Activated T-cell treated with anti-CD3 and anti-CD28 coated beads for 24 hours (primary cell): ENCODE measurements at regions not wholly inside any gene's neighbourhood (a gene's known extent, or its start where the extent isn't known, plus 50 kb on each side); places are given as distances from the start of the nearest gene placed in this dataset.
"Not testable (repeated sequence)": the region's sequence is repeated elsewhere in the genome, so short reads cannot be mapped to it uniquely, and the experiment has no call there.

Source experiments
- DNase-seq: peaks from one replicate; pipeline ENCODE4 v3.0.0-alpha.2; 2020; ENCODE audit warnings: low read depth

DNA sequence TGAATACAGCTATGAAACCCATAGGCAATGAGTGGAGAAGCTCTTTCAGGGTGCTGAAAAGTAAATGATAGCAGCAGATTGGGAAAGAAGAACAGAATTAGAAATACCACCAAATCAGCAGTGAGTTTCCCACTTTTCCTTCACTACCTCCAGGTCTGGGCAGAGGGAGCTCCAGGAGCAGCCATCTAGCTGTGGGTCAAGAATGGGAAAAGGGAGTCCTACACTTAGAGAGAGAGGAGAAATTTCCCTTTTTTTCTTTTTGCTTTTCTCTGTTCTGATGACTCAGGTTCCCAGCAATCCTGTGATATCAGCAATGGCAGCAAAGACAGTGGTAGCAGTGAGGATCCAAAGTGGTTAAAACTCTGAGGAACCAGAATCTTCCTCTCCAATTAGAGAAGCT lies 263.9 kb downstream of the NXPE2 start:
- no peak for DNase-seq

DNA sequence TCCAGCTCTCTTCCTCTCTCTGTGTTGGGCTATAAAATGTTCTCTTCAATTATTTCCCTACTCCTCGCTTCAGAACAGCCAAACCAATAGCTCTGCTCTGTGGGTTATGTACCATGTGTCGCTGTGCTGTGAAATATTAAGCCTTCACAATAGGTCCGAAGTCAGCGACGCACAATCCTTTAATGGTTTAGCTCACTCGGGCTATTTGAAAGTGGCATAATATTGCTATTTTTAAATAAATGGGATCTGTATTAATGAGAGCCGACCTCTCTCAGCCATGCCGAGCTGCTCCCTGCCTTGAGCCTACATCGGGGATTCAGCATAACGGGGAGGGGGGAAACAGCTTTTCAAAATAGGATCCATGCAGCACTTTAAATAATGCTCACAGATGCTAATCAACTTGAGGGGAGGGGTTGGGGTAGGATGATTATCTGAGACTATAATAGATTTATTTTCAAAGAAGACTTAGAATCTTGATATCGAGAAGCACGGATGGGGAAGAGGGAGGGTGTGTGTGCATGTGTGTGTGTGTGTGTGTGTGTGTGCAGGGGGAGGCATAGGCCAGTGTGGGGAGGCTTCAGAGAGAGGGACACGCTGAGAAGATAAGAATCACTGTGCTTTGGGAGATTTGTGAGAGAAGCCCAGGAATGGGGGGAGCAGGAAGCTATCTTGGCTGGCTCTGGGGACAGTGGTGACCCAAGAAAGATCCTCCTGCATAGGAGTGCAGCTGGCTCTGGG lies 271.5 kb downstream of the NXPE2 start:
- DNase-seq: no peak

- no peak for DNase-seq
Measured at GRCh38 chr11:114953039-114953438, 274.7 kb downstream of the NXPE2 start.

- no peak for DNase-seq
Measured at GRCh38 chr11:114955923-114956322, 277.6 kb downstream of the NXPE2 start.

GRCh38 chr11:114956566-114956965 lies 278.2 kb downstream of the NXPE2 start:
- no peak for DNase-seq

GRCh38 chr11:114959953-114960505 lies 281.7 kb downstream of the NXPE2 start:
- no peak for DNase-seq

DNA sequence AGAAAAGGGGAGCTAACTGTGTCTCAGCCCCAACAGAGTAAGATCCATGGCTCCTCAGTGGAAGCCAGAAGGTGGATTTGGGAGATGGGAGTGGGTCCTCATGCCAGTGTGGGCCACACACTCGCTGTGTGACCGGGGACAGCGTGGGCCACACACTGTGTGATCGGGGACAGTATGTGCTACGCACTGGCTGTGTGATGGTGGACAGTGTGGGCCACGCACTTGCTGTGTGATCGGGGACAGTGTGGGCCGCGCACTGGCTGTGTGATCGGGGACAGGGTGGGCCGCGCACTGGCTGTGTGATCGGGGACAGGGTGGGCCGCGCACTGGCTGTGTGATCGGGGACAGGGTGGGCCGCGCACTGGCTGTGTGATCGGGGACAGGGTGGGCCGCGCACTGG lies 282.5 kb downstream of the NXPE2 start:
- DNase-seq: not testable (repeated sequence)

DNA sequence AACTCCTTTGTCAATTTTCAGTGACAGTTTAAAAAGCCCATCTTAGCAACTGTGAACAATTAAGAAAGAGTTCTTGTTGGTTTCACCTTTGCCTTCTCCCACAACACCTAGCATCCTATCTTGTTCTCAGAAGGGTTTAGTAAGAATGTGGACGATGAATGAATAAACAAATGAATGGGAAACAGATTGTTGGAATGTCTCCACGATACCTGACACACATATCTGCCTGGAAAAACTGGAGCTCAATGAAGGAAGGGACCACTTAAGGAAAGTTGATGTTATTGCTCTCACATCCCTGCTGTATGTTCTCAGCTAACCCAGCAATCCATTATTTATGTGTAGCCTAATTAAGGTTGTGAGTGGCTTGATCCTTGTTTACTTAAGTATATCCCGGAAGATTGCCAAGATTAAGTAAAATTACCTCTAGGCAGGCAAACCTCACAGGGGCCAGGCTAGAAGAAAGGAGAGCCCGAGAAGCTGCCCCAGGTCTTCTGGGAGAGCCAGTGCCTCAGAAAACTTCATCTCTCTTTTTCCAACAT lies 286.4 kb downstream of the NXPE2 start:
- no peak for DNase-seq

DNA sequence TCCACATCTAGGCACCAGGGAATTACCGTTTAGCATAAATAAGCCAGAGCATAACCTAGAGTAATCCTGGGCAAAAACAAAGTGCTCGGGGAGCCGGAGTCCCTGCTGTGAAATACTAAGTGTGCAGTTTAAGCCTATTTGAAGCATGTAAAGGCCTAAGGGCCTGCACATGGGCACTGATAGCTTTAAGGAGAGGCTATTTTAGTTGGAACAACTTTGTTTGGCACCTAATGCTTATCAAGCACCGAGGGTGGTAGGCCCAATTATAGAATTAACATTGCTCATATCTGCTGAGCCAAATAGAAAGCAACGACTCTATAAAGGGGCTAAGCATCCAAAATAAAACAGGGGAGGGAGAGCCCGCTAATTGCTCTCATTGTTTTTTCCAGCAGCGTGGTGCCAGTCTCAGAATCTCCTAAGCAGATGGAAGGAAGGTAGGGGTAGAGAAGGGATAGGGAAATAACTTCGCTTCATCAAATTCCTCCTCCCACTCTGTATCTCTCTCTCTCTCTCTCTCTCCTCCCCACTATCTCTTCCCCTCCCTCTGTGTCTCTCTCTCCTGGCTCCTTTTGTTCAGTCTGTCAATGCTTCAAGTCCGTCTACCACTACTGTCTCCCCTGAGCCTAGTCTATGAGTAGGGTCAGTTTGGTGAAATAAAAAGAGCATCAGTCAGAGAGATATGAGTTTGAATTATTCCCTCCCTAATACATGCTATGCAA lies 292.8 kb downstream of the NXPE2 start:
- no peak for DNase-seq

DNA sequence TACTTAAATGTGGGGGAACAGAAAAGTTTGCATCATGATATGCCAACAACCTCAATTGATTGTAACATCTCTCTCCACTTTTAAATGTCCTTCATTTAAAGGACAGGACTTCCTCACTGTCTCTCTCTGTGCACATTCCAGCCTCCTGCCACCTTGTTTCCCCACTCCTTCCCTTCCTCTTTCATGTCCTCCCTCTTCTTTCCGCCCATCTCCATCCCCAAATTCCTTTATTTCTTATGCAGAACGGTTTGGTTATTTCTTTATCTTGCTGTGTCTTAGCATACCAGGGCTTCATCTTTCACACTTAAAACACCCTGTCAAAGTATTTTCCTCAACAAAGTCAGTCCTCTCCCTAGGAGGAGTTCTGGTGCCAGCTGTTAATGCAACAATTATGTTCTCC lies 293.8 kb downstream of the NXPE2 start:
- DNase-seq: no peak

DNA sequence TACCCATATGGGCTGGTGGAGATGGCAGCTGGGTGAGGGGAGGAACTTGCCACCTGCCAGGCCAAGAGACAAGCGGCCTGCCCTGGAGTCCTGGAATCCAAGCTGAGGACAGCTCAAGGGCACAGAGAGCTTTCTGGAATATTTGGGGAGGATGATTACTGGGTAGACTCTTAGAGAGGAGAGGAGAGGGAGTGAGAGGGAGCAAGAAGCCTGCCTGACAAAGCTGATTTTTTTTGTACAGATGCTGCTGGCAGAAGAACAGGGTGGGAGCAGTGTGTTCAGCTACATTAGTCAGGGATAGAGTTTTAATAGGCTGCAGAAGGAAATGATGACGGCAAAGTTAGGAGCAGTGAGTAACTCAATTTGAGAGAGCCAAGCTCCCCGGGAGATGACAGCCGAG lies 299.3 kb downstream of the NXPE2 start:
- no peak for DNase-seq

- no peak for DNase-seq
Measured at GRCh38 chr11:114982141-114982540, 303.8 kb downstream of the NXPE2 start.

DNA sequence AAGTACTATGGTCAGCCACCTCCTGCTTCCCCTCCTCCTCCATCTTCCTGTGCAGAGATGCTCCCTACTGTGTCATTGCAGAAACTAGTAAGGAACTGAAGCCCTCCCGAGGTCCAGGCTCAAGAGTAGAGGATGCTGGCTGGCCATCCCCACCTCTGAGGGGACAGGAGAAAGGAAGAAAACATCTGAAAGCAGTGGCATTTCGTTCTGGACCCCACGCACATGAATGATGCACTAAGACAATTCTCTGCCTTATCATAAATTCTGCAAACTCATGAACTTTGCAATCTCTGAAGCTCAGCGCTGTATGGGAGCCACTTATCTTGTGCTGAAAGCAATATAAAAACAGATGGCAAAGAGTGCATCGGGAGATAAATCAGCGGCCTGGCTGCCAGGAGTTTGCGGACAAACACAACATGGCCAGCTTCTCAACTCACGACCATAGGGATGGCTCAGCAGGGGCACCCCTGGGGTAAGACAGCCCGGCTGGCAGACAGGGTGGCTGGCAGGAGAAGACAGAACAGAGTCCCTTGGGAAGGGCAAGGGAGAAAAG lies 306.4 kb downstream of the NXPE2 start:
- DNase-seq: no peak

DNA sequence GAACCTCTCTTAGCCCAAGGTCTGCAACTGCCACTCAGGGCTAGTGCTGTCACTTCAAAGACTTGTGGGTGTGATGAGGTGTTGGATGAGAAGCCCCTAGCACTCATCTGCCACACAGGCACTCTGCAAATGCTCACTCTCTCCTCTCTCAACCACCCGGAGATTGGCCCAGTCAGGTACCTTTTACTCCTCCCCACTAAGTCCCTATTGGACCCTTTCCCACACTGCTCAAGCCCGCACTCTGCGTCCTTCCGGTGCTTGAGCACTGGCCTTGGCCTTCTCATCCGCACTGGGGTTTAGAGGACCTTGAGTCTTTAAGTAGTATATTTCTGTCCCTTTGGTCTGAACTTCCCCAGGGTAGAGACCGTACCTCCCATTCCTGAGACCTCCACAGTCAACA lies 308.0 kb downstream of the NXPE2 start:
- no peak for DNase-seq

DNA sequence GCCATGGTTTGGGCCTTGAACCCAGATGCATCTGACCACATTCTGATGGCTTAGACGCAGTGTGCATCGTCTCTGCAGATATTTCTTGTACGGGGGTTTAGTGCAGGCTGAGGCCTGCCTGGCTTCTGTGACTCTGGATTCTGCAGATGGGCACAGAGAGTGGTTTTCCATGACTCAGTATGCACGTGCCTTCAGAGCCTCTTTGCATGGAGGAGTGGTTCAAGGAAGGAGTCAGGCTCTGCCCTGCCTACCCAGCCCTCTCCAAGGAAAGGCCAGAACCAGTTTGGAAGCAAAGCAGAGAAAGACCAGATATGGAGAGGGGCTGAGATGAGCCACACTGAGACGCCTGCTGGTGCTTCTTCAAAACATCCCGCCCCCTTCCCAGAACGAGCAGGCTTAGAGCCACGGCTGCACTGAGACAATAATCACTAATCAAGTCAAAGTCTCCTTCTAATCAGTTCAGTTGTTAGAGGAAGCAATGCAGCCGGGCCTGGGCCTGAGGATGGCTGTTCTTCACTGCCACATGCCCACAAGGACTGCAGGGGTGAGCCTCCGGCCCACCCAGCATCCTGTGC lies 308.9 kb downstream of the NXPE2 start:
- no peak for DNase-seq

- no peak for DNase-seq
Measured at GRCh38 chr11:114988644-114989043, 310.3 kb downstream of the NXPE2 start.

DNA sequence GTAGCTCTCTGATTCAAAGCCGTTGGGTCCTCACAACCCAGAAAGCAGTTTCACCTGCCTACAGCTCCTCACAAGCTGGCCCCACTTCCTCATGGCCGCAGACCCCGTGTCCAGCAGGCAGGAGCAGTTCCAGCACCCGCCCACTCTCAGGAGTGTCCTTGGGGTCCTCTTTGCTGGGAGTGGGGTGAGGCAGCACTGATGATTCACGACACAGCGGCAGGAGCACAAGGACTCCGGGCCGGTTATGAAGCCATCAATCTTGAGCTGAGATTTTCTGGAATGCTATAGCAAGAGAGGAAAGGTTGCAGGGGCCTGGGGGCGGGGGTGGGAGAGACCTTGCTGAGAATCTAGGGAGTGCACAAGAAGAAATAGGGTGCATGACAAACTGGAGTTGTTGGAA lies 311.2 kb downstream of the NXPE2 start:
- DNase-seq: no peak

- no peak for DNase-seq
Measured at GRCh38 chr11:115005663-115006062, 327.3 kb downstream of the NXPE2 start.

- DNase-seq: no peak
Measured at GRCh38 chr11:115007851-115008250, 329.5 kb downstream of the NXPE2 start.

GRCh38 chr11:115008799-115009198 lies 330.5 kb downstream of the NXPE2 start:
- no peak for DNase-seq

GRCh38 chr11:115017529-115017928 lies 339.2 kb downstream of the NXPE2 start:
- DNase-seq: no peak

- DNase-seq: no peak
Measured at GRCh38 chr11:115030166-115030565, 351.8 kb downstream of the NXPE2 start.
